Sigmoid colon (tissue), 6 donors: ENCODE measurements at regions not wholly inside any gene's neighbourhood (a gene's known extent, or its start where the extent isn't known, plus 50 kb on each side); places are given as distances from the start of the nearest gene placed in this dataset.

ENCODE experiments used
- DNase-seq: peaks from one replicate; pipeline ENCODE4 v3.0.0-alpha.2; 2019
- H3K27ac ChIP-seq, 4 donors: fragments of 200-600 bp; sonication (generic); one replicate each; pipeline ENCODE4 v1.5.1; 2016 to 2019; ENCODE audit warnings: mild to moderate bottlenecking in 1 of 4
- H3K27me3 ChIP-seq, 3 donors: fragments of 200-600 bp; sonication (generic); one replicate each; pipeline ENCODE4 v1.5.1; 2019; ENCODE audit warnings: mild to moderate bottlenecking in 1 of 3
- H3K36me3 ChIP-seq, 4 donors: fragments of 200-600 bp; sonication (generic); one replicate each; pipeline ENCODE4 v1.5.1; 2016 to 2019
- H3K4me1 ChIP-seq, 4 donors: fragments of 200-600 bp; sonication (generic); one replicate each; pipeline ENCODE4 v1.5.1; 2017 to 2019
- H3K4me3 ChIP-seq, 4 donors: fragments of 200-600 bp; sonication (generic); one replicate each; pipeline ENCODE4 v1.5.1; 2017 to 2019; ENCODE audit warnings: mild to moderate bottlenecking in 2 of 4, moderate library complexity in 1 of 4
- H3K9me3 ChIP-seq, 4 donors: fragments of 200-600 bp in 3 of 4; sonication (generic) in 3 of 4; one replicate each; pipeline versions ENCODE4 v1.5.1 to v1.6.1; 2013 to 2019
- EP300 ChIP-seq, 4 donors: sonication (generic); formaldehyde crosslinking; IDR thresholded peaks; one replicate each; pipeline ENCODE4 v1.6.1; 2017; ENCODE audit warnings: antibody characterized with exemption in 4 of 4
- POLR2A ChIP-seq, 2 donors: fragments of 450-650 bp; IDR thresholded peaks; one replicate each; pipeline ENCODE4 v1.6.1; 2016; ENCODE audit warnings: antibody characterized with exemption in 2 of 2, mild to moderate bottlenecking in 2 of 2, moderate library complexity in 2 of 2
- POLR2AphosphoS5 ChIP-seq, 4 donors: sonication (generic); formaldehyde crosslinking; IDR thresholded peaks; one replicate each; pipeline ENCODE4 v1.6.1; 2017; ENCODE audit warnings: antibody characterized with exemption in 4 of 4
- WGBS, 2 donors: extraction: QIAGEN DNeasy Blood & Tissue Kit; methylation state at CpG; one replicate each; pipeline ENCODE4 v1.1.7; 2013; 5-methylcytosine and 5-hydroxymethylcytosine counted together
- intact Hi-C: fragments of 100-400 bp; cut with DNase I; formaldehyde crosslinking; loops from one replicate; pipeline ENCODE4 v1.15.1; 2023
- TF ChIP-seq, protein P1 (sequence below), 4 experiments: fragments of 450-650 bp in 3 of 4; fragments of 200-600 bp in 1 of 4; IDR thresholded peaks; one replicate each; pipeline ENCODE4 v1.5.1; 2016 to 2019; ENCODE audit warnings: antibody characterized with exemption in 4 of 4, mild to moderate bottlenecking in 3 of 4, moderate library complexity in 2 of 4
- donor health status: healthy with polysubstance abuse.
- donor health status: healthy.

DNA sequence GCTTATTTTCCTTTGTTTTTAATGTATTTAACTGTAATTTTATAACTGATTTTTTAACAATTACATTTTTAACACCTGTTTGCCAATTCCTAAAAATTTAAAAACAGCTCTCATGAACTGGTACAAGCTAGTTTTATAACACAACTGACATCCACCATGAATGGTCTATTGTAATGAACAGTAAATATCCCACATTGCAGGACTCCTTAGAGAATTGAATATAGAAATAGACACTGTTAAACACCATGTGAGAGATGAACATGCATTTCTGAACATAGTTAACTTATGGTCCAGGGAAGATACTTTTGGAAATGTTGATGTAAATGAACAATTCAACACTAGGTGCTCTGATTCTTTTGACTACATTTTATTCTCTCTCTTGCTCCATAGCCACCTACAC is 195.1 kb upstream of the GMDS start:
- Histone ChIP-seq H3K4me1 (no peaks in the 10 kb centered on the region), H3K9me3 (no peaks in the 10 kb centered on the region), H3K36me3 (no peaks in the 10 kb centered on the region), H3K27ac (no peak overlapping the region), H3K27me3 (no peaks in the 10 kb centered on the region), H3K4me3 (no peak overlapping the region)
- TF ChIP-seq, protein P1, sequence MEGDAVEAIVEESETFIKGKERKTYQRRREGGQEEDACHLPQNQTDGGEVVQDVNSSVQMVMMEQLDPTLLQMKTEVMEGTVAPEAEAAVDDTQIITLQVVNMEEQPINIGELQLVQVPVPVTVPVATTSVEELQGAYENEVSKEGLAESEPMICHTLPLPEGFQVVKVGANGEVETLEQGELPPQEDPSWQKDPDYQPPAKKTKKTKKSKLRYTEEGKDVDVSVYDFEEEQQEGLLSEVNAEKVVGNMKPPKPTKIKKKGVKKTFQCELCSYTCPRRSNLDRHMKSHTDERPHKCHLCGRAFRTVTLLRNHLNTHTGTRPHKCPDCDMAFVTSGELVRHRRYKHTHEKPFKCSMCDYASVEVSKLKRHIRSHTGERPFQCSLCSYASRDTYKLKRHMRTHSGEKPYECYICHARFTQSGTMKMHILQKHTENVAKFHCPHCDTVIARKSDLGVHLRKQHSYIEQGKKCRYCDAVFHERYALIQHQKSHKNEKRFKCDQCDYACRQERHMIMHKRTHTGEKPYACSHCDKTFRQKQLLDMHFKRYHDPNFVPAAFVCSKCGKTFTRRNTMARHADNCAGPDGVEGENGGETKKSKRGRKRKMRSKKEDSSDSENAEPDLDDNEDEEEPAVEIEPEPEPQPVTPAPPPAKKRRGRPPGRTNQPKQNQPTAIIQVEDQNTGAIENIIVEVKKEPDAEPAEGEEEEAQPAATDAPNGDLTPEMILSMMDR (IDR thresholded peaks at IDR 0.05) = no peak
- TF ChIP-seq POLR2A (IDR thresholded peaks at IDR 0.05) = no peak
- no peak for TF ChIP-seq POLR2AphosphoS5 (IDR thresholded peaks at IDR 0.05)
- no peak for TF ChIP-seq EP300 (IDR thresholded peaks at IDR 0.05)
- intact Hi-C loops = no loop called here
- DNase-seq = no peak

DNA sequence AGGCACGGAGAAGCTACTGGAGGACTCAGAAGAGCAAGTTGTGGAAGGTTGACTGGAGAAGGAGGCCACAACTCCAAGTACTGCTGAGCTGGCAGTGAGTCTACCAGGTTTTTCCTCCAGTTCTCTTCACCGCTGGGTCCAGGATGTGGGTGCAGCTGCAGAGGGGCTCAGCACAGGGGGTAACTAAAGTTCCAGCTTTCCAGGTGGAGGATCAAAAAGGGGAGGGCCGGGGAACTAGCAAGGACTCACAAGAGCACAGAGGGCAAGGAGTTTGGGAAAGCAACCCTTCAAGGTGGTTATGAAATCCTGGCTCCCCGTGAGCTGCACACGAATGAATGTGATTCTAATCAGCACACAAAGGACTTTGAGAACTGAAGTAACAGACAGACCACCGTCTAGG is 194.2 kb upstream of the GMDS start:
- no peak for DNase-seq
- intact Hi-C loops = no loop called here

DNA sequence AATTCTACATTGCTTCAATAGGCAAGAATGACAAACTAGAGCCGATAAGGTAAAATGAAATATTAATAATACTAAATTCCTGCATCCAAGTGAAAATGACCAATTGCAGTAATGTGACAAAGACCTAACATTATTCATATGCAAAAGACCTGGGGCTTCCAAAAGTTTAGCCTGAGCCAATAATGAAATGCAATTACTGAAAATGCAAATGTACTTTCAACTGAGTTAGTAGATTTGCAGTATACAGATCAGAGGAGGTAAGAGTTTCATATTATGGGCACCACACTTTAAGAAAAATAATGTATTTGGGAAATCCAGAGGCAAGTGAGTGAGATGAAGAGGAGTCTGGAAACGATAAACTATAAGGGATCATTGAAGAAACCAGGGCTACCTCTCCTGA is 193.7 kb upstream of the GMDS start:
- DNase-seq = no peak
- Histone ChIP-seq H3K9me3 (no peaks in the 10 kb centered on the region), H3K4me1 (no peaks in the 10 kb centered on the region), H3K36me3 (no peaks in the 10 kb centered on the region), H3K4me3 (no peak overlapping the region), H3K27ac (no peak overlapping the region), H3K27me3 (no peaks in the 10 kb centered on the region)
- intact Hi-C loops = no loop called here
- 93 to 96% methylated on average over 2 of the region's 2 CpGs for WGBS, 2 donors
- TF ChIP-seq EP300 (IDR thresholded peaks at IDR 0.05) (no peak), POLR2A (IDR thresholded peaks at IDR 0.05) (no peak), POLR2AphosphoS5 (IDR thresholded peaks at IDR 0.05) (no peak)
- TF ChIP-seq, protein P1 (IDR thresholded peaks at IDR 0.05) = no peak

More for the DNA sequence above, 194.2 kb upstream of the GMDS start:
- Histone ChIP-seq H3K9me3 (no peaks in the 10 kb centered on the region), H3K4me1 (no peaks in the 10 kb centered on the region), H3K27ac (no peak overlapping the region), H3K36me3 (no peaks in the 10 kb centered on the region), H3K4me3 (no peak overlapping the region), H3K27me3 (no peaks in the 10 kb centered on the region)
- TF ChIP-seq, protein P1 (IDR thresholded peaks at IDR 0.05) = no peak
- TF ChIP-seq POLR2AphosphoS5 (IDR thresholded peaks at IDR 0.05) = no peak
- WGBS, 2 donors = 86 to 93% methylated on average over 6 of the region's 6 CpGs

DNA sequence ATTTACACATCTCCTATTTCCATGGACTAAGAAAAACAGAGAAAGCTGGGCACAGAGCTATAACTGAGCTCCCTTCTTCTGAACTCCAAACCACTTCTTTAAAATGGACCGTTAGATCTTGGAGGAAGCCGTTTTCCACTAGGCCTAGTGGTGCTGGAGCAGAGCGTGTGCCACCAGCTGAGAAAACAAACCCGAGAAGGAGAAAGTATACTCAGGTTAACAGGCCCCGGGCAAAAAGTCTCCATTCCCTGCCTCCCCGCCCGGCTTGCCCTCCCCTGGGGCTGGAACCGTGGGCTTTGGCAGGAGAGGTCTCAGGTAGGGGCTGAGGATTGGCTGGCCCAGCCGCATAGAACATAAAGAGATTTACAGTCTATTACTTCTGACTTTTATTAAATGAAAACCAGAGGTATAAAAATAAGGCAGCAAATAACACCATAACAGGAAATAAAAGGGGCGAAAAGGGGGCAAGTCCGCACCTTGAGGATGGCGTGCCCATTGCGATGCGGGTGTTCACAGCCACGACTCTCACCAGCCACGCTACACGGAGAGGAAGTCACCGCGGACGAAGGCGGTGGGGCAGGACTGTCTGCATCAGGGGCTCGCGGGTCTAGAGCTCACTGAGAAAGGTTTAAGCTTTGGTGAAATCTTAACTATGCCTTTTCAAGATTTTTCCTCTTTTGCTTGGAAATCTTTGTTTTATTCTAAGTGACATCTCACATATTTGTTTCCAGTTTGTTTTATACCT is 191.2 kb upstream of the GMDS start:
- Histone ChIP-seq H3K27me3 (no peaks in the 10 kb centered on the region), H3K4me3 (no peak overlapping the region), H3K4me1 (peaks cover 0 to 4% (median 0%) of the 10 kb centered on the region in 4 donors), H3K36me3 (no peaks in the 10 kb centered on the region), H3K27ac (no peak overlapping the region), H3K9me3 (no peaks in the 10 kb centered on the region)
- TF ChIP-seq POLR2A (IDR thresholded peaks at IDR 0.05) = no peak
- WGBS, 2 donors = 95 to 97% methylated on average over 23 of the region's 23 CpGs
- intact Hi-C loops = no loop called here
- no peak for DNase-seq

DNA sequence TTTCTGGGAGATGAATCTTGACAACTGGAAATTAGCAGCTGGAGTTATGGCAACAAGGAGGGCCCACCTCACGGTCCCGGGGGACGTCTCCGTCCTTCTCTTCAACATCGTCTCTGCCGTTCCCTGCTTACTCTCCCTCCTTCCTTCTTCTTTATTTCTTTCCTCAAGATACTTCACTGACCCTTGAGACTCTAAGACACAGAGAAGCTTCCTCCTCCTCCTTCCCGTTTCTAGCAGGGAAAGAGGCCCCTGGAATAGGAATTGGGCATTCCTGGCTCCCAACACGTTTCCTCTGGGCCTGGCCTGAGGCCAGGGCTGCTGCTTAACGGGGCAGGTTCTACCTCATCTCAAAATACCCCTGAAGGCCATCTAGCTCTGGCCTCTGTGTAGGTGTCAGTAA is 189.9 kb upstream of the GMDS start:
- peaks cover 0 to 4% (median 0%) of the 10 kb centered on the region in 4 donors for H3K4me1 ChIP-seq
- DNase-seq = no peak
- WGBS, 2 donors = 87 to 89% methylated on average over 9 of the region's 9 CpGs
- no peaks in the 10 kb centered on the region for H3K9me3 ChIP-seq
- TF ChIP-seq, protein P1 (IDR thresholded peaks at IDR 0.05) = no peak
- TF ChIP-seq POLR2A (IDR thresholded peaks at IDR 0.05) (no peak), POLR2AphosphoS5 (IDR thresholded peaks at IDR 0.05) (no peak), EP300 (IDR thresholded peaks at IDR 0.05) (no peak)
- no peak overlapping the region for H3K4me3 ChIP-seq
- H3K27ac ChIP-seq = no peak overlapping the region
- intact Hi-C loops = no loop called here
- no peaks in the 10 kb centered on the region for H3K36me3 ChIP-seq
- H3K27me3 ChIP-seq = no peaks in the 10 kb centered on the region
